ENCODE measurements at regions not wholly inside any gene's neighbourhood (a gene's known extent, or its start where the extent isn't known, plus 50 kb on each side); places are given as distances from the start of the nearest gene placed in this dataset.

- Histone ChIP-seq H3K9ac (ENCODE audit: low read length) (no peak overlapping the region), H3K27me3 (ENCODE audit: control insufficient read depth, insufficient read depth, low read length) (no peaks in the 10 kb centered on the region), H3K36me3 (ENCODE audit: control insufficient read depth, insufficient read depth, low read length) (no peaks in the 10 kb centered on the region), H3K9me3 (ENCODE audit: control insufficient read depth, low read length) (no peaks in the 10 kb centered on the region), H3K4me1 (ENCODE audit: control insufficient read depth, insufficient read depth, low read length) (no peaks in the 10 kb centered on the region), H3K4me3 (ENCODE audit: low read length) (no peak overlapping the region)
Measured at GRCh38 chr11:79575701-79576100, 134.9 kb upstream of the TENM4 start.

GRCh38 chr11:79570104-79570503, 129.3 kb upstream of the TENM4 start:
- Histone ChIP-seq H3K27me3 (ENCODE audit: control insufficient read depth, insufficient read depth, low read length) (no peaks in the 10 kb centered on the region), H3K4me1 (ENCODE audit: control insufficient read depth, insufficient read depth, low read length) (no peaks in the 10 kb centered on the region), H3K9ac (ENCODE audit: low read length) (no peak overlapping the region), H3K9me3 (ENCODE audit: control insufficient read depth, low read length) (no peaks in the 10 kb centered on the region), H3K36me3 (ENCODE audit: control insufficient read depth, insufficient read depth, low read length) (no peaks in the 10 kb centered on the region), H3K4me3 (ENCODE audit: low read length) (no peak overlapping the region)

- Histone ChIP-seq H3K36me3 (ENCODE audit: control insufficient read depth, insufficient read depth, low read length) (no peaks in the 10 kb centered on the region), H3K27me3 (ENCODE audit: control insufficient read depth, insufficient read depth, low read length) (no peaks in the 10 kb centered on the region), H3K4me1 (ENCODE audit: control insufficient read depth, insufficient read depth, low read length) (no peaks in the 10 kb centered on the region), H3K9ac (ENCODE audit: low read length) (no peak overlapping the region), H3K4me3 (ENCODE audit: low read length) (no peak overlapping the region), H3K9me3 (ENCODE audit: control insufficient read depth, low read length) (no peaks in the 10 kb centered on the region)
Measured at GRCh38 chr11:79564288-79564925, 123.6 kb upstream of the TENM4 start.

- no peak overlapping the region for H3K9ac ChIP-seq (ENCODE audit: low read length)
- no peaks in the 10 kb centered on the region for H3K4me1 ChIP-seq (ENCODE audit: control insufficient read depth, insufficient read depth, low read length)
- no peaks in the 10 kb centered on the region for H3K36me3 ChIP-seq (ENCODE audit: control insufficient read depth, insufficient read depth, low read length)
- H3K4me3 ChIP-seq (ENCODE audit: low read length), result no peak overlapping the region
- no peaks in the 10 kb centered on the region for H3K9me3 ChIP-seq (ENCODE audit: control insufficient read depth, low read length)
- H3K27me3 ChIP-seq (ENCODE audit: control insufficient read depth, insufficient read depth, low read length), result no peaks in the 10 kb centered on the region
Measured at GRCh38 chr11:79561496-79561895, 120.7 kb upstream of the TENM4 start.

- H3K36me3 ChIP-seq (ENCODE audit: control insufficient read depth, insufficient read depth, low read length), result no peaks in the 10 kb centered on the region
- H3K4me3 ChIP-seq (ENCODE audit: low read length), result no peak overlapping the region
- no peaks in the 10 kb centered on the region for H3K9me3 ChIP-seq (ENCODE audit: control insufficient read depth, low read length)
- no peak overlapping the region for H3K9ac ChIP-seq (ENCODE audit: low read length)
- H3K27me3 ChIP-seq (ENCODE audit: control insufficient read depth, insufficient read depth, low read length), result no peaks in the 10 kb centered on the region
- H3K4me1 ChIP-seq (ENCODE audit: control insufficient read depth, insufficient read depth, low read length), result no peaks in the 10 kb centered on the region
Measured at GRCh38 chr11:79550809-79551208, 110.0 kb upstream of the TENM4 start.

GRCh38 chr11:79547256-79547655, 106.4 kb upstream of the TENM4 start:
- Histone ChIP-seq H3K27me3 (ENCODE audit: control insufficient read depth, insufficient read depth, low read length) (no peaks in the 10 kb centered on the region), H3K4me1 (ENCODE audit: control insufficient read depth, insufficient read depth, low read length) (no peaks in the 10 kb centered on the region), H3K9me3 (ENCODE audit: control insufficient read depth, low read length) (no peaks in the 10 kb centered on the region)

GRCh38 chr11:79546351-79546750, 105.5 kb upstream of the TENM4 start:
- H3K9me3 ChIP-seq (ENCODE audit: control insufficient read depth, low read length), result no peaks in the 10 kb centered on the region
- no peak overlapping the region for H3K9ac ChIP-seq (ENCODE audit: low read length)
- H3K36me3 ChIP-seq (ENCODE audit: control insufficient read depth, insufficient read depth, low read length), result no peaks in the 10 kb centered on the region
- no peak overlapping the region for H3K4me3 ChIP-seq (ENCODE audit: low read length)
- no peaks in the 10 kb centered on the region for H3K4me1 ChIP-seq (ENCODE audit: control insufficient read depth, insufficient read depth, low read length)
- H3K27me3 ChIP-seq (ENCODE audit: control insufficient read depth, insufficient read depth, low read length), result no peaks in the 10 kb centered on the region

More at GRCh38 chr11:79547256-79547655, 106.4 kb upstream of the TENM4 start:
- Histone ChIP-seq H3K4me3 (ENCODE audit: low read length) (no peak overlapping the region), H3K36me3 (ENCODE audit: control insufficient read depth, insufficient read depth, low read length) (no peaks in the 10 kb centered on the region), H3K9ac (ENCODE audit: low read length) (no peak overlapping the region)

- Histone ChIP-seq H3K4me3 (ENCODE audit: low read length) (no peak overlapping the region), H3K9me3 (ENCODE audit: control insufficient read depth, low read length) (no peaks in the 10 kb centered on the region), H3K27me3 (ENCODE audit: control insufficient read depth, insufficient read depth, low read length) (no peaks in the 10 kb centered on the region), H3K9ac (ENCODE audit: low read length) (no peak overlapping the region), H3K36me3 (ENCODE audit: control insufficient read depth, insufficient read depth, low read length) (no peaks in the 10 kb centered on the region), H3K4me1 (ENCODE audit: control insufficient read depth, insufficient read depth, low read length) (no peaks in the 10 kb centered on the region)
Measured at GRCh38 chr11:79544361-79544760, 103.5 kb upstream of the TENM4 start.

- Histone ChIP-seq H3K4me1 (ENCODE audit: control insufficient read depth, insufficient read depth, low read length) (no peaks in the 10 kb centered on the region), H3K9ac (ENCODE audit: low read length) (no peak overlapping the region), H3K9me3 (ENCODE audit: control insufficient read depth, low read length) (no peaks in the 10 kb centered on the region), H3K4me3 (ENCODE audit: low read length) (no peak overlapping the region), H3K27me3 (ENCODE audit: control insufficient read depth, insufficient read depth, low read length) (no peaks in the 10 kb centered on the region), H3K36me3 (ENCODE audit: control insufficient read depth, insufficient read depth, low read length) (no peaks in the 10 kb centered on the region)
Measured at GRCh38 chr11:79543101-79543500, 102.3 kb upstream of the TENM4 start.

- no peak overlapping the region for H3K9ac ChIP-seq (ENCODE audit: low read length)
- H3K36me3 ChIP-seq (ENCODE audit: control insufficient read depth, insufficient read depth, low read length), result no peaks in the 10 kb centered on the region
- H3K27me3 ChIP-seq (ENCODE audit: control insufficient read depth, insufficient read depth, low read length), result no peaks in the 10 kb centered on the region
- H3K4me1 ChIP-seq (ENCODE audit: control insufficient read depth, insufficient read depth, low read length), result no peaks in the 10 kb centered on the region
- no peaks in the 10 kb centered on the region for H3K9me3 ChIP-seq (ENCODE audit: control insufficient read depth, low read length)
- no peak overlapping the region for H3K4me3 ChIP-seq (ENCODE audit: low read length)
Measured at GRCh38 chr11:79541466-79541865, 100.6 kb upstream of the TENM4 start.

GRCh38 chr11:79538775-79539174, 97.9 kb upstream of the TENM4 start:
- Histone ChIP-seq H3K27me3 (ENCODE audit: control insufficient read depth, insufficient read depth, low read length) (no peaks in the 10 kb centered on the region), H3K36me3 (ENCODE audit: control insufficient read depth, insufficient read depth, low read length) (no peaks in the 10 kb centered on the region), H3K4me3 (ENCODE audit: low read length) (no peak overlapping the region), H3K9me3 (ENCODE audit: control insufficient read depth, low read length) (no peaks in the 10 kb centered on the region), H3K4me1 (ENCODE audit: control insufficient read depth, insufficient read depth, low read length) (no peaks in the 10 kb centered on the region), H3K9ac (ENCODE audit: low read length) (no peak overlapping the region)

- Histone ChIP-seq H3K9me3 (ENCODE audit: control insufficient read depth, low read length) (no peaks in the 10 kb centered on the region), H3K9ac (ENCODE audit: low read length) (no peak overlapping the region), H3K36me3 (ENCODE audit: control insufficient read depth, insufficient read depth, low read length) (no peaks in the 10 kb centered on the region), H3K4me3 (ENCODE audit: low read length) (no peak overlapping the region), H3K27me3 (ENCODE audit: control insufficient read depth, insufficient read depth, low read length) (no peaks in the 10 kb centered on the region), H3K4me1 (ENCODE audit: control insufficient read depth, insufficient read depth, low read length) (no peaks in the 10 kb centered on the region)
Measured at GRCh38 chr11:79536155-79536917, 95.5 kb upstream of the TENM4 start.
